ENCODE measurements at regions not wholly inside any gene's neighbourhood (a gene's known extent, or its start where the extent isn't known, plus 50 kb on each side); places are given as distances from the start of the nearest gene placed in this dataset.
A peak's percentile ranks its signal among the peaks of the same experiment; 100 is the strongest.
"Not testable (repeated sequence)": the region's sequence is repeated elsewhere in the genome, so short reads cannot be mapped to it uniquely, and the experiment has no call there.

GRCh38 chr19:41511628-41512027, 64.3 kb upstream of the CEACAM21 start:
- Histone ChIP-seq H3K27ac (no peak overlapping the region), H3K9me3 (no peaks in the 10 kb centered on the region), H3K27me3 (no peaks in the 10 kb centered on the region), H3K36me3 (no peaks in the 10 kb centered on the region), H3K4me3 (no peak overlapping the region), H3K4me1 (no peaks in the 10 kb centered on the region)
- TF ChIP-seq CTCF (IDR thresholded peaks at IDR 0.05) = no peak
- intact Hi-C loops (cut with DNase I) = no loop called here
- DNase-seq (ENCODE audit: low spot score in 2 of 2) = no peak

- no peaks in the 10 kb centered on the region for H3K36me3 ChIP-seq
- no peaks in the 10 kb centered on the region for H3K4me1 ChIP-seq
- no peak for TF ChIP-seq CTCF (IDR thresholded peaks at IDR 0.05)
- H3K27me3 ChIP-seq = no peaks in the 10 kb centered on the region
- intact Hi-C loops (cut with DNase I) = no loop called here
- DNase-seq (ENCODE audit: low spot score in 2 of 2) = no peak
- H3K27ac ChIP-seq = no peak overlapping the region
- no peaks in the 10 kb centered on the region for H3K9me3 ChIP-seq
- no peak overlapping the region for H3K4me3 ChIP-seq
Observed at GRCh38 chr19:41515015-41515652, 60.8 kb upstream of the CEACAM21 start.

GRCh38 chr19:41516292-41517171, 59.4 kb upstream of the CEACAM21 start:
- H3K4me3 ChIP-seq; H3K9me3 ChIP-seq; H3K4me1 ChIP-seq; DNase-seq (ENCODE audit: low spot score in 2 of 2); H3K27ac ChIP-seq; intact Hi-C loops (cut with DNase I); H3K36me3 ChIP-seq; H3K27me3 ChIP-seq: not testable (repeated sequence)

- intact Hi-C loops (cut with DNase I) = no loop called here
- no peak for DNase-seq (ENCODE audit: low spot score in 2 of 2)
- H3K27me3 ChIP-seq = no peaks in the 10 kb centered on the region
- H3K4me3 ChIP-seq = no peak overlapping the region
- no peaks in the 10 kb centered on the region for H3K36me3 ChIP-seq
- no peak for TF ChIP-seq CTCF (IDR thresholded peaks at IDR 0.05)
- no peaks in the 10 kb centered on the region for H3K9me3 ChIP-seq
- H3K27ac ChIP-seq = no peak overlapping the region
- H3K4me1 ChIP-seq = no peaks in the 10 kb centered on the region
Observed at GRCh38 chr19:41518141-41518540, 57.8 kb upstream of the CEACAM21 start.

GRCh38 chr19:41521138-41521930, 54.6 kb upstream of the CEACAM21 start:
- H3K4me1 ChIP-seq; DNase-seq (ENCODE audit: low spot score in 2 of 2); H3K9me3 ChIP-seq; H3K27me3 ChIP-seq; intact Hi-C loops (cut with DNase I); H3K36me3 ChIP-seq: not testable (repeated sequence)
- peak overlapping the region in 1 of 2 donors; percentile 52 for H3K27ac ChIP-seq
- H3K4me3 ChIP-seq = peak overlapping the region; percentile 39 to 55

GRCh38 chr19:41521931-41522555, 53.9 kb upstream of the CEACAM21 start:
- DNase-seq (ENCODE audit: low spot score in 2 of 2) = no peak
- H3K27ac ChIP-seq = peak overlapping the region in 1 of 2 donors; percentile 52
- no peaks in the 10 kb centered on the region for H3K36me3 ChIP-seq
- H3K4me1 ChIP-seq = no peaks in the 10 kb centered on the region
- no peaks in the 10 kb centered on the region for H3K27me3 ChIP-seq
- H3K4me3 ChIP-seq = peak overlapping the region; percentile 39 to 55
- no peak for TF ChIP-seq CTCF (IDR thresholded peaks at IDR 0.05)
- intact Hi-C loops (cut with DNase I) = no loop called here
- H3K9me3 ChIP-seq = no peaks in the 10 kb centered on the region

All from ascending aorta (tissue), 2 donors.